ENCODE measurements at regions not wholly inside any gene's neighbourhood (a gene's known extent, or its start where the extent isn't known, plus 50 kb on each side); places are given as distances from the start of the nearest gene placed in this dataset.

DNA sequence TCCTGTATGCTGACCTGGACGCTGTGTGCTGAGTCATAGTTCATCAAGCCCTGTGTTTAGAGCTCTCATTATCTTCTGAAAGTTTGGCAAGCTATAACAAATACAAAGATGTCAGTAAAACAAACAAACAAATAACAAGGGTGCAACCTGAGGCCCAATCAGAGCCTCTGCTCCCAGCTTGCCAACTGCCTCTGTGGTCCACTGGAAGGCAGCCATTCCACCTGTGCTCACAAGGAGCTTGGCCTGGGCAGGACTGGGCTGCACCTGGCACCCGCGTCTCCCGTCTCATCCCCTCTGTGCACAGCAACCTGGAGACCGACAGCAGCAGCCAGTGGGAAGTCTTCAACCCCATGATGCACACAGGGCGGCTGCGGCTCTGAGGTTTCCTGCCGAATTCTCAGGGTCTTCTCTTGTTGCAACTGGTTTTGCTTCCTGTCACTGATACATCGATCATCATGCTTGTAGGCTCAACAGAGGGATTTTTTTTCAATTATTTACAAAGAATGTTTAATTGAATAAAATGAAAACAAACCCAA, 97.8 kb downstream of the TMEM18 start:
- TF ChIP-seq, protein P1, sequence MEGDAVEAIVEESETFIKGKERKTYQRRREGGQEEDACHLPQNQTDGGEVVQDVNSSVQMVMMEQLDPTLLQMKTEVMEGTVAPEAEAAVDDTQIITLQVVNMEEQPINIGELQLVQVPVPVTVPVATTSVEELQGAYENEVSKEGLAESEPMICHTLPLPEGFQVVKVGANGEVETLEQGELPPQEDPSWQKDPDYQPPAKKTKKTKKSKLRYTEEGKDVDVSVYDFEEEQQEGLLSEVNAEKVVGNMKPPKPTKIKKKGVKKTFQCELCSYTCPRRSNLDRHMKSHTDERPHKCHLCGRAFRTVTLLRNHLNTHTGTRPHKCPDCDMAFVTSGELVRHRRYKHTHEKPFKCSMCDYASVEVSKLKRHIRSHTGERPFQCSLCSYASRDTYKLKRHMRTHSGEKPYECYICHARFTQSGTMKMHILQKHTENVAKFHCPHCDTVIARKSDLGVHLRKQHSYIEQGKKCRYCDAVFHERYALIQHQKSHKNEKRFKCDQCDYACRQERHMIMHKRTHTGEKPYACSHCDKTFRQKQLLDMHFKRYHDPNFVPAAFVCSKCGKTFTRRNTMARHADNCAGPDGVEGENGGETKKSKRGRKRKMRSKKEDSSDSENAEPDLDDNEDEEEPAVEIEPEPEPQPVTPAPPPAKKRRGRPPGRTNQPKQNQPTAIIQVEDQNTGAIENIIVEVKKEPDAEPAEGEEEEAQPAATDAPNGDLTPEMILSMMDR (IDR thresholded peaks at IDR 0.05) = no peak
- no peak for TF ChIP-seq POLR2A (IDR thresholded peaks at IDR 0.05)
